ENCODE measurements at regions not wholly inside any gene's neighbourhood (a gene's known extent, or its start where the extent isn't known, plus 50 kb on each side); places are given as distances from the start of the nearest gene placed in this dataset.
A peak's percentile ranks its signal among the peaks of the same experiment; 100 is the strongest.

- TF ChIP-seq EZH2 (IDR thresholded peaks at IDR 0.05; ENCODE audit: insufficient read depth, poor library complexity, severe bottlenecking) (peak; percentile 79), EZH2phosphoT487 (IDR thresholded peaks at IDR 0.05; ENCODE audit: insufficient read depth, low read depth) (no peak)
Measured at GRCh38 chr11:16611401-16611921, 127.0 kb upstream of the C11orf58 start.
